H7 (cell line): ENCODE measurements at regions not wholly inside any gene's neighbourhood (a gene's known extent, or its start where the extent isn't known, plus 50 kb on each side); places are given as distances from the start of the nearest gene placed in this dataset.
"Not testable (repeated sequence)": the region's sequence is repeated elsewhere in the genome, so short reads cannot be mapped to it uniquely, and the experiment has no call there.

Experiments
- DNase-seq: peaks from one replicate; pipeline ENCODE4 v3.0.0; 2012
- H3K27me3 ChIP-seq: 2 replicates; pipeline ENCODE4 v1.6.0; 2011; ENCODE audit warnings: mild to moderate bottlenecking, low read length; ENCODE audit not compliant: control insufficient read depth, insufficient read depth
- H3K36me3 ChIP-seq: replicated peaks from 2 replicates; pipeline ENCODE4 v1.5.1; 2011; ENCODE audit warnings: low read length; ENCODE audit not compliant: control insufficient read depth, insufficient read depth
- H3K4me3 ChIP-seq: 2 replicates; pipeline ENCODE4 v1.5.1; 2011; ENCODE audit warnings: low read depth, mild to moderate bottlenecking, control low read depth, low read length, moderate library complexity; ENCODE audit not compliant: insufficient read depth

DNA sequence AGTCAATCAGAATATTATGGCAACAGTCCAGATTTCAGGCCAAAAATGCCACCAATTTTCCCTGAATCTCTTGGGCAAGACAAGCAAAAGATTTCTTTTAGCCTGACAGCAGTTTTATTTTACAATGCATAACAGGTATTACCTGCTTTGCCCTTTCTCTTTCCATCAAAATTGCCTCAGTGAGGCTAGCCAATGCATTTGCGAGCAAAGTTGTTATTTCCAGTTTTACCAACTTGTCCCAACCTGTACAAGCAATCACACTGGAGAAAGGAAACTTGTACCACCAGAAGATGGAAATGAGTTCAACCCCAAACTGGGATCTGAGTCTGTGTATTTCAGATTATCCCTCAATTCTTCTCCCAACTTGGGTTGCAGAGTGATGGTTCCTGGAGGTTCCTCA is 279.9 kb upstream of the CDYL start:
- Histone ChIP-seq H3K27me3 (no peaks in the 10 kb centered on the region), H3K4me3 (no peak overlapping the region), H3K36me3 (no peaks in the 10 kb centered on the region)
- no peak for DNase-seq

DNA sequence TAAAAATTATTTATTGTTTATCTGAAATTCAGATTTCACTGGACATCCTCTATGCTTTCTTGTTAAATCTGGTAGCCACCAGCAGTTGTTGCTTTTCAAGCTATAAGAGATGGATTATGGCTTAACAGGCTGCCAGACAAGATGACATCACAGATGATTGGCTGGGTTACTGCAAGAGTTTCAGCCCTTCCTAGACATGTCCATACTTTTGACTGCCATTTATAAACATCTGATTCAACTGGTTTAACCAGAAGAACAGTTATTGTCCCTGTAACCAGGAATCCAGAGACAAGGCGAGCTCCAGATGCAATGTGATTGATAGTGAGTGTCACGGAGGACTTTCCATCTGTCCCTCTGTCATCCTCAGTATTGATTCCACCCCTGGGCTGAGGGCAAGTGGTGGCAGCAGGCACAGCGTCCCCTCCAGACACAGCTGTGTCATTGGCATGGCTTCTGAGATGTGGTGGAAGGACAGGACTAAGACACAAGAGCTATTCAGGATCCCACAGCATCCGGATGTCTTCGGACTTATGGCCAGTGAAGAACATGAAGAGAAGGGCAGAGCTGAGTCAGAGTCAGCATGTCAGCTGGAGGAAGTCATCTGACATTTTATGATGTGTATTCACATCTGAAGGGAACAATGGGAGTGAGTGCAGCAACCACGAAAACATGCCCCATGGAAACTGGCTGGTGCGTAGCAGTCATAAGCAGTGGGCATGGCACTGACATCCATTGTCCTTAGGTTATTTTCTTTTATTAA is 284.5 kb upstream of the CDYL start:
- DNase-seq: no peak
- Histone ChIP-seq H3K36me3 (no peaks in the 10 kb centered on the region), H3K27me3 (no peaks in the 10 kb centered on the region), H3K4me3 (no peak overlapping the region)

DNA sequence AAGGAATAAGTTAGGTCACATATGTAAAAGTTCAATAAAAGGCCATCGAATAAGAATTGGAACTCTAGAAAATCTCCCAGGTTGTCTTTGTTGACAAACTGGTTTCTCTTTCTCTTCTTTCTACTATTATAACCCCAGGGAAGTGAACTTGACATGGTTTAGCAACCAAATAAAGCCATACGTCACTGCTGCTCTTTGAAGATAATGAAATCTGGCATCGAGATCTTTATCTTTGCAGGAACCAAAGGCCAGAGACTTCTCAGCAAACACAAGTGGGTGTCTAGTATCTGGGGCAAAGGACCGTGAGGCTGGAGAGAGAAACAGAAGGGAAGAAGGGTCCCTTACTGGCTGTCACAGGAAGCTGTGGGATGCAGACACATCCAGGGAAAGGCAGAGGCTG is 286.7 kb upstream of the CDYL start:
- Histone ChIP-seq H3K27me3 (no peaks in the 10 kb centered on the region), H3K36me3 (no peaks in the 10 kb centered on the region), H3K4me3 (no peak overlapping the region)
- DNase-seq: no peak

DNA sequence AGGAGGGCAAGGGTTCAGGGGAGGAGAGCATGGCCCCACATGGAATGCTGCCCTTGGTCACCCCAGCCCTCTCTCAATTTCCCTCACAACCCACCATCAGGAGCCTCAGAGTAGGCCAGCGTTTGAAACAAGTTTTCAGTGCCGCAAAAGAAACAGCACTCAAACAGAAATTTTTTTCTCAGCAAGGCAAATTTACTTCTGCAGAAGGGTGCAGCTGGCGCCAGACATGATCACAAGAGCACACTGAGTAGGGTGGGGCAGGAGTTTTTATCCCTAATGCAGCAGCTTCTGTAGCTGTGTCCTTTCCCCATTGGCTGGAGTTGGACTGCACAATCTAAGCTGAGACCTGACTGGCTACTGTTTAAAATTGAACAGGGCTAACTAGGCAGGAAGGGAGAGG is 287.8 kb upstream of the CDYL start:
- no peak for DNase-seq
- Histone ChIP-seq H3K36me3 (no peaks in the 10 kb centered on the region), H3K4me3 (no peak overlapping the region), H3K27me3 (no peaks in the 10 kb centered on the region)

DNA sequence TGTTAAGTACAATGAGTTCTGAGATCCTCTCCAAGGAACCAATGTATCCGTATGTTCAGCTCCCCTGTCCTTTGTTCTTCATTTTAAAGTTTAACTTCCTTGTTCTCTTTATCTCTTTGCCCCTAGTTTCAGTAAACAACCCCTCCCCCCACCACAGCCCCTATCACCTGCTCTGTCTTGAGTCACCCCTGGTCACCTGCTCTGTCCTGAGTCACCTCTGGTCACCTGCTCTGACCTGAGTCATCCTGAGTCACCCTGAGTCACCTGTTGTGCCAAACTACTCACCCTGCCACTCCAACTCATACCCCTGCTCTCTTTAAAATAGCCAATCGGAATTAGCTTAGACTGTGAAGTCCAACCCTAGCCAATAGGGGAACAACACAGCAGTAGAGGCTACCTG is 288.7 kb upstream of the CDYL start:
- Histone ChIP-seq H3K4me3 (no peak overlapping the region), H3K27me3 (no peaks in the 10 kb centered on the region), H3K36me3 (no peaks in the 10 kb centered on the region)
- DNase-seq: no peak

DNA sequence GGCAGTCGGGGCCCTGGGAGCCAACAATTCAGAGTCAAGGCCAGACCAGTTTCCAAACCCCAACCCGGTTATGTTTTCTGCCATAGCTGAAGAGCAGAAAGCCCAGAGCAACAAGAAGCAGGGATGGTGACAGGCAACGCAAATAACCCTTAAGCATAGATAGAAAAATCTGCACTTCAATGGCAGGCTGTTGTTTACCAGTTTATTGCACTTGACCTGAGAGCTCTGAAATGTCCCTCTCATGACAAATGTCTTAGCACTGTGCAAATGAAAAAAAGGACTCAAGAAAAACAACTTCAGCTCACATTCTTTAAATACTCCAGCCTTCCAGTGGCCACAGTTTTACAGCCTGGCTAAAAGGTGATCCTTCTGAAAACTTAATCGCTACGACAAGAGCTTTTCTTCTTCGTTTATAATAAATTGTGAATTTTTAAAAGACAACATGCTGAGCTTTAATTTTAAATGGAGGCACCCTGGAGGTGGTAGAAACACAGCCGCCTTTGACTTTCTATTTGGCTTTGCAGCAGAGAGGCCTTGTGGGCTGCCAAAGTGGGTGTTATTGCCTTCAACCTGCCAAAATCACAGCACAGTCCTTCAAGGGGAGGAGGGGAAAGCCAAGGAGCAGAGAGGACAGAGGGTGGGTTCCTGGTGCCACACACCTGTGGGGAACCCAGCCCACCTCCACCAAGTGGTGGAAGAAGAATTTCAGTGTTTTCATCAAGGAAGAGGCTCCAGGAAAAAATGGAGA is 289.5 kb upstream of the CDYL start:
- no peak for DNase-seq
- Histone ChIP-seq H3K36me3 (no peaks in the 10 kb centered on the region), H3K4me3 (no peak overlapping the region), H3K27me3 (no peaks in the 10 kb centered on the region)

DNA sequence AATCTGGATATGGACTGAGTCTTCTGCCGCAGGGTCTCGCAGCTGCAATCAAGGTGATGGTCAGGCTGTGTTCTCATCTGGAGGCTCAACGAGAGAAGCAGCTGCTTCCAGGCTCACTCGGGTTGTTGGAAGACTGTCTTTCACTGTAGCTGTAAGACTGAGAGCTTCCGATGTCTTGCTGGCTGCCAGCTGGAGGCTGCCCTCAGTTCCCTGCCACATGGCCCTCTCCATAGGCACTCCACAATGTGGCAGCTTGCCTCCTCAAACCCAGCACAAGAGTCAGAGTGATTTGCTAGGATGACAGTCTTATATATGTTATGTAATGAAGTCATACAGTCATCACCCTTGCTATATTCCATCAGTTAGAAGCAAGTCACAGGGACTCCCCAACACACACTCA is 290.5 kb upstream of the CDYL start:
- no peak overlapping the region for H3K4me3 ChIP-seq
- H3K36me3 ChIP-seq: no peaks in the 10 kb centered on the region
- no peak for DNase-seq
- H3K27me3 ChIP-seq: no peaks in the 10 kb centered on the region

DNA sequence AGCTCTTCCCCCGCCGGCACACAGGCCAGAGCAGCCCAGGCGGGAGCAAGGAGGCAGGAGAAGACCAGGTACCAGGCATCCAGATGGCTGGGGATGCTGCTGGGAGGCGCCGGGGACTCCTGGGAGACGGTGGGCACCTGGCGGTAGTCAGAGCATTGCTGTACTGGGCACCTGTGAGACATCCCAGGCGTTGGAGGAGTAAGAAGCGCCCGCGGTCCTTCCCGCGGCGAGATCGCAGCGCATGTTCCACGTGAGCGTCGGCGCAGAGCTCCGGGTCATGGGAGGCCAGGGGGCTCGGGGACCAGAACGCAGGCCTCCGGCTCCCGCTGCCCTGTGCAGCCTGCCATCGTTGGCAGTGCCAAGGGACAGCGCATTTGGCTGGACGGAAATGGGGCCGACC is 293.7 kb upstream of the CDYL start:
- peak; percentile 32 for DNase-seq
- Histone ChIP-seq H3K27me3 (no peaks in the 10 kb centered on the region), H3K36me3 (no peaks in the 10 kb centered on the region), H3K4me3 (no peak overlapping the region)

DNA sequence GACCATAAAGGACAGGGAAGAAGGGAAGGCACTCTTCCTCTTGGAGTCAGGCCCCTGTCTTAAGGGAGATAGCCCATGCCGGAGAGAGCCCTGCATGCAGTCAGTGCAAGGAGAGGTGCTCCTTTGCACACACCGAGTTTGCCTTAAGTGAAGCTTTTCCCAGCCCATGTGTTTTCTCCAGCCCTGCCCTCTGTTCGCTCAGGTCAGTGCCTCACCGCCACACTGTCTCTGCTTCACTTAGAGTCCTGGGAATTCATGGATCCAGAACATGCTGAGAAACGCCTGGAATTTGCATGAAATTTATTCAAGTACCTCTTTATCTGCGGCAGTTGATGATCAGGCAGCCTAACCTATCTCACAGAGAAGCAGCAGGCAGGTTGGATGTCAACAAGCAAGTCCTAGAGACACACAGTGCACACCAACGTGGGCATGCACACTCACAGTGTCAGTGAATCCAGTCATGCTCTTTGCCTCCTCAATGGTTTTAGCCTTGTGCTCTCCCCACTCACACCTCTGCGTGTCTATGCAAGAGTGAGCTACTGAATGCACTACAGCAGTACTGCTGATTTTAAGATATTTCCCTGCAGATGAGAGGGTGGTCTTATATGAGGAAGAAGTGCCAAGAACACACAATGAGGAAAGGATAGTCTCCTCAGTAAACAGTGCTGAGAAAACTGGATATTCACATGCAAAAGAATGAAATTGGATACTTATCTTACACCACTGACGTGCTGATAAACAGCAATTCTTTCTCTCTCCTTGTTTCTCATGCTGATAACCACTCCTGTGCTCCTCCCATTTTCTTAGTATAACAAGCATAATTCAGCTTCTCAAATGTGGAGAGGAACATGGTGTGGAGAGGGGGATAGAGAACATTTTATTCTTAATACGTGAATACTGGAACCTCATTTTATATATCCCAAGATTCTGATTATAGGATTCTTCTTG is 295.1 kb upstream of the CDYL start:
- no peak for DNase-seq
- H3K27me3 ChIP-seq: no peaks in the 10 kb centered on the region

DNA sequence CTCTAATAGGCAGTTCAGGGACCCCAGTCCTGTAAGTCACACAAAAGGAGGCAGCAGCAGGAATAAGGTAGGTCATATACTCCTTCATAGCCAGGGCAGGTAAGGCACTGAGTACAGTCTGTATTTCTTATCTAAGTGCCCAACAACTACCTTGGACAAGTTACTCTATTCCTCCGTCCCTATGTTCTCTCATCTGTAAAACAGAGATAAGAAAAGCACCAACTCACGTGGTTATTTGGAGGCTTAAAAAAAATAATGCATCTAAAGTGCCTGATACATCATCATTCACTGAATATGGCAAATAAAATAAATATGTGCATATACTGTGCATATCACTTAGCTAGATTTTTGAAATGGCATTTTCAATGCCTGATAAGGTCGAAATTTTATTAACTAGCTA is 298.1 kb upstream of the CDYL start:
- no peak for DNase-seq
- Histone ChIP-seq H3K27me3 (no peaks in the 10 kb centered on the region; the same call in 1 of the 2 replicates), H3K36me3 (no peaks in the 10 kb centered on the region), H3K4me3 (no peak overlapping the region)

More for the DNA sequence above, 295.1 kb upstream of the CDYL start:
- Histone ChIP-seq H3K4me3 (no peak overlapping the region), H3K36me3 (no peaks in the 10 kb centered on the region)

DNA sequence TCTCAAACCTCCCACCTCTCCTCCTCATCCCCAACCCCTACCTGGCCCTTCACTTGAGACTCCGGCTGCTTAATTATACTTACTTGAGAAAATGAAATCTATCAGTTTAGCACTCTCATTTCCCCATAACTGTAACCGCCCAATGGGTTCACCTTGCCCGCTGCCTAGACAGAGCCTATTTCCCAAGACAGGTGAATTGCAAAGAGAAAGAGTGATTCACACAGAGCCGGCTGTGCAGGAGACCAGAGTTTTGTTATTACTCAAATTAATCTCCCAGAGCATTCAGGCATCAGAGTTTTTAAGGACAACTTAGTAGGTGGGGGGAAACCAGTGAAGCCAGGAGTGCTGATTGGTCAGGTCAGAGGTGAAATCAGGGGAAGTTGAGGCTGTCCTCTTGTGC is 301.4 kb upstream of the CDYL start:
- no peaks in the 10 kb centered on the region for H3K36me3 ChIP-seq
- H3K4me3 ChIP-seq: no peak overlapping the region
- H3K27me3 ChIP-seq: no peaks in the 10 kb centered on the region; the same call in 1 of the 2 replicates
- no peak for DNase-seq

DNA sequence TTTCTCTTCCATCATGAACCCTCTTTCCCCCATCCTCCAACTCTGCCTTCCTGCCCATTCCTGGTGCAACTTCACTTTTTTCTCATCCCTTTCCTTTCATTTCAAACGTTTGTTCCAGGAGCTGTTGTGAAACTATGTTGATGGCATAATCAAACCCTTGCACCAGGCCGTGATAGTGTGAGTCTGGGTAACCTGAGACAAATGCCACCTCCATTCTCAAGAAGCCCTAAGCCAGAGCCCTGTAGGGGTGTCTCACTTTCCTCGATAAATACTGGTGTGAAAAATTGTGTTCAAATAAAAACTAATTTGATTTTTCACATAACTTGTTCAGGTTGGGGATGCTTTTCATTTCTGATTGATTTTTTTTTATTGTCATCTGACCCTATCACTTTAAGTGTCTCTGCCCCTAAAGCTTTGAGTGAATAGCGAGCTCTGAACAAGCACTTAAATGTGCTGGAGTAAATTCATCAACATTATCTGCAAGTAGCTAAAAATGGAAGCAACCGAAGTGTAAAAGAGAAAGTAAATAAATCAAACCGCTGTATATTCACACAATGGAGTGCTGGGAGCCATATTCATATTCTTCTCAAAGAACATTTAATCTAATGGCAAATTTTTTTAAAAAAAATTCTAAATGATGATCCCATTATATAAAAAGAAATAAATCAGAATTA is 303.1 kb upstream of the CDYL start:
- no peak for DNase-seq
- H3K36me3 ChIP-seq: no peaks in the 10 kb centered on the region
- H3K4me3 ChIP-seq: no peak overlapping the region
- H3K27me3 ChIP-seq: no peaks in the 10 kb centered on the region; the same call in 1 of the 2 replicates

DNA sequence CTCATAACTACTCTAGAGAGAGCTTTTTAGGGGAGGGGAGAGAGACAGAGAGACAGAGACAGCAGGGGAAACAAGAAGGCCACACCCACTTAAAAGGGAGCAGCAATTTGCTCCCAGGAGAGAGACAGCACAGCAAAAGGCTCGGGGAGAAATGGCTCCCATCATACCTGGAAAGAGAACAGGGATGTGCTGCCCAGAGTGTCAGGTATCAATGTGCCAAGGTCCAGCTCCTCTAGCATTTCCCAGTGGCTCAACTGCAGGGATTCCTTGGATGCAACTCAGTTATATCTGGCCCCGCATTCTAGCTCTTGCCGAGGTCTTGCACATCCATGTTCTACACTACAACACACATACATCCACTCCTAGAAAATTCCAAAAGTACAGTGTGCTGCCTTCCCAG is 304.0 kb upstream of the CDYL start:
- no peak for DNase-seq
- Histone ChIP-seq H3K4me3 (no peak overlapping the region), H3K27me3 (no peaks in the 10 kb centered on the region; the same call in 1 of the 2 replicates), H3K36me3 (no peaks in the 10 kb centered on the region)

DNA sequence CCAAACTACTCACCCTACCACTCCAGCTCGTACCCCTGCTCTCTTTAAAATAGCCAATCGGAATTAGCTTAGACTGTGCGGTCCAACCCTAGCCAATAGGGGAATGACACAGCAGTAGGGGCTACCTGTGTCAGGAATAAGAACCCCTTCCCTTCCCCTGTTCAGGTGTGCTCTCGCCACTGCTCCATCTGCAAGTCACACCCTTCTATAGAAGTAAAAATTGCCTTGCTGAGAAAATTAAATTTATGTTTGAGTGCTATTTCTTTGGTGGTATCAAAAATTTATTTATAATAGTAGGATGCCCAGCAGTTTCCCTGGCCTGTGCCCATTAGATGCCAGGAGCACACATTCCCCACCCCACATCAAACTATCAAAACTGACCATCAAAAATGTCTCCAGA is 304.7 kb upstream of the CDYL start:
- not testable (repeated sequence) for DNase-seq, H3K27me3 ChIP-seq, H3K4me3 ChIP-seq, H3K36me3 ChIP-seq
